Smooth muscle cell of the brain vasculature (primary cell): ENCODE measurements at regions not wholly inside any gene's neighbourhood (a gene's known extent, or its start where the extent isn't known, plus 50 kb on each side); places are given as distances from the start of the nearest gene placed in this dataset.
"Not testable (repeated sequence)": the region's sequence is repeated elsewhere in the genome, so short reads cannot be mapped to it uniquely, and the experiment has no call there.

ENCODE experiments used
- DNase-seq: peaks from one replicate; pipeline ENCODE4 v3.0.0-alpha.2; 2012; ENCODE audit warnings: low read depth, low spot score

DNA sequence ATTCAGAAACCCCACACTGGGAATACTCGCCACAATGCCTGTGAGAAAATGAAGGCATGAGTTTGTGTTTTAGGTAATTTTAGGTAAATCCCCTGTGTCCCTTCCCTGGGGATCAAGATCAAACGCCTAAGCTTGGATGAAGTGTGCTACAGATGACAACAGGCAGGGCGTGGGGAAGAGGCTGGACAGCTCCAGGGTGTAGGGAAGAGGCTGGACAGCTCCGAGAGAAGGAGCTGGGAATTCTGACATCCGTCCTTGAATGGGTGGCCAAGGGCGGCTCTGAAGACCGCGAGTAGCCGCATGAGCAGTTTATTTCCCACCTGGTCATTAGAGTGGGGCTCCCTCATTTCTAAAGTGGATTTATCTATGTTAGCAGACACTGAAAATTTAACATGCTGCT, 109.7 kb downstream of the RAMP3 start:
- no peak for DNase-seq

GRCh38 chr7:45268013-45268412, 110.4 kb downstream of the RAMP3 start:
- DNase-seq = no peak

DNA sequence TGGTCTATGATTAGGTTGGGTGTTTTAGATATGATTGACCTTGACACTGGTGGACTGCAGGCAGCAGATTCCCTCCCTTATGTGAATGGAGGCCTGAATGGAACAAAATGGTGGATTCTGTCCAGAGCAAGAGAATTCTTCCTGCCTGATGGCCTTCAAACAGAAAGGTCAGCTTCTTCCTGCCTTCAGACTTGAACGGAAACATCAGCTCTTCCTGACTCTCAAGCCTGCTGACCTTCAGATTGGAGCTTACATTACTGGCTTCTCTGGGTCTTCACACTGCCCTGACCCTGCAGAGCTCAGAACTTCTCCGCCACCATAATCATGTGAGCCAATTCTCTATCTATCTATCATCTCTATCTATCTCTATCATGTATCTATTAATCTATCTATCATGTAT, 111.6 kb downstream of the RAMP3 start:
- DNase-seq = no peak

GRCh38 chr7:45278763-45279398, 121.3 kb downstream of the RAMP3 start:
- DNase-seq = no peak

- DNase-seq = not testable (repeated sequence)
Measured at GRCh38 chr7:45289611-45290010, 132.0 kb downstream of the RAMP3 start.

DNA sequence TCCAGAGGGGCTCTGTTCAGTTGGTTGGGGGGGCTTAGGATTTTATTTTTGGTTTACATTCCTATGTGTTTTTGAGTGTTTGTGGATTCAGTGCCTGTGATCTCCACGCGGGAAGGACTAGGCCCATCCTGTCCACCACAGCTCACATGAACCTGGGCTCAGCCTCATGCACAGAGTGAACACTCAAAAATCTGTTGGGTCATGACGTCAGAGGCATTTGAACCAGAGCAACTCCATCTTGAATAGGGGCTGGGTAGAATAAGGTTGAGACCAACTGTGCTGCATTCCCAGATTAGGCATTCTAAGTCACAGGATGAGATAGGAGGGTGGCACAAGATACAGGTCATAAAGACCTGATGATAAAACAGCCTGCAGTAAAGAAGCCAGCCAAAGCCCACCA, 133.3 kb downstream of the RAMP3 start:
- DNase-seq = no peak

DNA sequence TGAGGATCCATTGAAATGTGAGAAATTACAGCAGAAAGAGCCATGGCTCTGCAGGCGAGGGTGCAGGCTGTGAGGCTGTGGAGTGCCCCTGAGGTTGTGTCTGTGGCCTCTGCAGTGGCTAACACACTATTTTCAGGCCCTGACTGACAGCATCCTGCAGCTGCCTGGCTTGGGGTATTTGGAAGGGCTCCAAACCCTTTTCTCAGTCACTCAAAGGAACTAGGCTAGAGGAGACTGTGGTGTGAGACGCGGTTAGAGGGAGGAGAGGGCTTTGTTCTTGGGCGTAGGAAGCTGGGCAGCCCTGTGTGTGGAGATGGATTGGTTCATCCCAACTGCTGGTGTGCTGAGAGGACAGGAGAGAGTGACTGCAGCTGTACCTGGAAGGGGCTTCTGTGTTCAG, 134.9 kb downstream of the RAMP3 start:
- DNase-seq = no peak

GRCh38 chr7:45293295-45293942, 135.8 kb downstream of the RAMP3 start:
- DNase-seq = no peak

- DNase-seq = no peak
Measured at GRCh38 chr7:45294559-45294958, 137.0 kb downstream of the RAMP3 start.

- no peak for DNase-seq
Measured at GRCh38 chr7:45295222-45295621, 137.6 kb downstream of the RAMP3 start.

GRCh38 chr7:45296748-45297147, 139.2 kb downstream of the RAMP3 start:
- no peak for DNase-seq

GRCh38 chr7:45306752-45307305, 149.2 kb downstream of the RAMP3 start:
- no peak for DNase-seq

DNA sequence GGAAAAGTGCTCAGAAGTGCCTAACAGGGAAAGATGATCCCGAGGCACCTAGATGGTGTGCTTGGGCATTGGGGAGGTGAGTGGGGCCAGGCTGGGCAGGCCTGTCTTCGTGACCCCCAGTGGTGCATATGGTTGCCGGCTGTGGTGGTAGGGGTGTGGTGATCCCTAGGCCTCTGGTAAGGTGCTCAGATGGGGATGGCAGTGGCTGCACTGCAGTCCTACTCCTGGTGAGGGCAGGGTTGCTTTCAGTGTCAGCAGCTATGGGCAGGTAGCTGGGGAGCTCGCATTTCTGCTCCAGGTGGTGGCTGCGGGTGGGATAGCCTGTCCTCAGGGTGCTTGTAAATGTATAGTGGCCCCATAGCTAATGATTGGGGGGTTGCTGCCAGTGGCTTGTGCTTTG, 154.0 kb downstream of the RAMP3 start:
- DNase-seq = no peak

GRCh38 chr7:45315512-45315911, 157.9 kb downstream of the RAMP3 start:
- not testable (repeated sequence) for DNase-seq

DNA sequence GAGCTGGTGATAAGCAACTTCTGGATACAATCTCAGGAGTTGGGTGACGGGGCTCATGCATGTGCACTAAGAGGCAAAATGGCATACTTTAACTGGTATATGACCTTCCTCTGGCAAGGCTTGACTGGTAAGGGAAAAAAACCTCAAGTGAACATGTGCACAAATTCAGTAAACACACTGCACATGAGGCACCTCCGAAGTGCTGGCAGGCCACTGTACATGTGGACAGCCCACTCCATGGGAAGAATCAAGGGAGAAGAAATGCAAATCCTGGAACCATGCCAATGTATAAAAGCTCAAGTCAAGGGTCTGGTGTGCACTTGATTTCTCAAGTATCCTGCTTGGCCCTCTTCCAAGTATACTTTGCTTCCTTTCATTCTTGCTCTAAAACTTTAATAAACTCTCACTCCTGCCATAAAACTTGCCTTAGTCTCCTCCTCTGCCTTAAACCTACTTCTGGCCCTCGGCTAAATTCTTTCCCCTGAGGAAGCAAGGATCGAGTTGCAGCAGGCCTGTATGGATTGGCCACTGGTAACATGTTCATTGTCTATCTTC, 167.2 kb downstream of the RAMP3 start:
- no peak for DNase-seq

DNA sequence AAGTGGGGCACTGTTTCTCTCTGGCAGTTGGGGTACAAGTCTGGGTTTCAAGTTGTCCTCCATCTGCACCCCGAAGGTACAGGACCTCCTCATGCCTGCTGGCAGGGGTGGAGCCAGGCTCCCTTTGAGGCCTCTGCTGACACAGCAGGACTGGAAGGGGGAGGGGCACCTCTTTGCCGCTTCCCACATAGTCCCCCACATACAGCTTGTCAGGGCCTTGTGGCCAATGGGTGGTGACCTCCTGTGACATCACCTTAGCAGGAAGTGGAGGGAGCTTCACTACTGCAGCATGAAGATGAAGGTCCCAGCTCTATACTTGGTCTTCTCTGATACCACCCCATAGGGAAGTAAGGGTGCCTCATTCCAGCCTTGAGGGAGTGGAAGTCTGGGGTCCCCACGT, 167.8 kb downstream of the RAMP3 start:
- no peak for DNase-seq

DNA sequence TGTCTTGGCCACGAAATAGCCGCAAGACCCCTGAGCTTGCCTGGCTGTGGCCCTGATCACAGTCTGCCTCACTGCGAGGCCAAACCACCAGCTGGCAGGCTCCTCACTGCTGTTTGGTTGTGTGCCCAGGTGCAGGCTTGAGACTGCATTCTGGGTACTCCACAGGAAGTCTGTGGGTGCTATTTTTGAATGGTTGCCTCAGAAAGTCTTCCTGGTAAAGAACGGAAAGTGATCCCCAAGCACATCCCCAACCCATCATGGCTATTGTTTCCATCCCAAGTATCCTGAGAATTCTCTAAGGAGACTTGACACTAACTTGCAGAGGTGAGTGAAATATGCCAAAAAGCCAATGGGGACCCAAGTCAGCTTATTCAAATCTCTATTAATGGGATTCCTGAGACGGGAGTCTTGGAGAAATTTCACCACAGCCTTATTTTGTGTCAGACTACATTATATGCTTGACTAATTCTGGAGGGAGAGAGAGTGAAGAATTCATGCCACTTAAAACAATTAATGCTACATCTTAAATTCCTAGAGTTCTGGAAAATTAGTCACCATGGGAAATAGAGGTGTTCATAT, 170.9 kb downstream of the RAMP3 start:
- no peak for DNase-seq

DNA sequence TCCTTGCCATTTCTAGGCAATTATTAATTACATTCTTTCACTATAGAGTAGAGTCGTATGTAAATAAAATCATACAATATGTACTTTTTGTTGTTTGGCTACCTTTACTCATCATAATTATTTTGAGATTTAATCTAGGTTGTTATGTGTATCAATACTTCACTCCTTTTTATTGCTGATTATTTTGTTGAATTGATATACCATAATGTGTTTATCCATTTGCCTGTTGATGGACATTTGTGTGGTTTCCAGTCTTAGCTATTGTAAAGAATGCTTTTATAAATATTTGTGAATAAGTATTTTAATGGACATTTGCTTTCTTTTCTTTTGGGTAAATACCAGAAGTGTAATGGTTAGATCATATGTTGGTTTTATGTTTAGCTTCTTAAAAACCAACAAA, 174.0 kb downstream of the RAMP3 start:
- DNase-seq = no peak

DNA sequence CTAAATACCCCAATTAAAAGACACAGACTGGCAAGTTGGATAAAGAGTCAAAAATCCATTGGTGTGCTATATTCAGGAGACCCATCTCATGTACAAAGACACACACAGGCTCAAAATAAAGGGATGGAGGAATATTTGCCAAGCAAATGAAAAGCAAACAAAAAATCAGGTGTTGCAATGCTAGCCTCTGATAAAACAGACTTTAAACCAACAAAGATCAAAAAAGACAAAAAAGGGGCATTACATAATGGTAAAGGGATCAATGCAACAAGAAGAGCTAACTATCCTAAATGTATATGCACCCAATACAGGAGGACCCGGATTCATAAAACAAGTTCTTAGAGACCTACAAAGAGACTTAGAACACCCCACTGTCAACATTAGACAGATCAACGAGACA, 177.4 kb downstream of the RAMP3 start:
- DNase-seq = not testable (repeated sequence)

DNA sequence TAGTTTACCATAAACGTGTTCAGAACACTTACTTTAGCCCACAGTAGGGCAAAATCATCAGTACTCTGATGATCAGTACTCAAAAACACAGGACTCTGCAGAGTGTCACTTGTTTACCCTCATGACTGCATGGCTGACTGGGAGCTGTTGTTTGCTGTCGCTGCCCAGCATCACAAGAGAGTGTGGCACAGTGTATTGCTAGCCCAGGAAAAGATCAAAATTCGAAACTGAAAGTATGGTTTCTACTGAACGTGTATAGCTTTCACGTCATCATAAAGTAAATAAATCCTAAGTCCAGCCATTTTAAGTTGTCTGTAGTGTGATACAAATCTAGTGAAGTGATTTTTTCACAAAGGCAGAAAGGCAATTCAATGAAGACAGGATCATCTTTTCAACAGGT, 184.6 kb downstream of the RAMP3 start:
- no peak for DNase-seq

DNA sequence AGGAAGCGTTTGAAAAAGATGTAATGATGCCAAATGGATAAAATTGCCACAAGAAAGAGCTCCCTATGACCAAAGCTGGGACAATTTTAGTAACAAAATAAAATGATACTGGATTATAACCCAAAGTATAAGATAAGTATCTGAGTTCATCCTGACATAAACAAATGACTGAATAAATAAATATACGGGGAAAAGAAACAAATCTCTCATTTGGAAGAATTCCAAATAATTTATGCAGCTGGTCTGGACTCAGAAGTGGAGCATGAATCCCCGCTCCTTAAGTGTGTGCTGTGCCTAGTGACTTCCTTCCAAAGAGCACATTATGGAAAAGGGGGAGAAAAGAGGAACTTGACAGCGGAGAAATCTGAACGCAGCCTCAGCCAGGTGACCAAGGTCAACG, 186.2 kb downstream of the RAMP3 start:
- no peak for DNase-seq

DNA sequence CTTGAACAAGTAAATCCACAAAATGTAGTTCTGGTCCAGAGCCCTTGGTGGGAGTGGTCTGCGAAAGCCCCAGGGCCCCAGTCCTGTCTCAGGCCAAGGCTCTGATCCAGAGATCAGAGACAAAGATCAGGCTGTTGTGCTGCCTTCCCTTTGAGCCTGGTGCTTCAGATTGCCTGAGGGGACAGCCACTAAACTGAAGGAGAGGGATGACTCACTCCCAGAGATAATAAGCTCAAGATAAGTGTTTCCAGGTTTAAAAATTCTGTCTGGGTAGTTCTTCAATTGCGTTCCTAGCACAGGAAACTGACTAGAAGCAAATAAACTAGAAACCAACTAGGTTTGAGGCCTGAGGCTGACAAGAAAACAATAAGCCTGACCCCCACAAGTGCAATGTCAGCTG, 190.2 kb downstream of the RAMP3 start:
- DNase-seq = no peak

GRCh38 chr7:45349090-45349489, 191.5 kb downstream of the RAMP3 start:
- DNase-seq = no peak
